Muscle of leg (tissue), 3 donors: ENCODE measurements at regions not wholly inside any gene's neighbourhood (a gene's known extent, or its start where the extent isn't known, plus 50 kb on each side); places are given as distances from the start of the nearest gene placed in this dataset.

Experiments
- DNase-seq: peaks from one replicate; pipeline ENCODE4 v3.0.0; 2013
- H3K27ac ChIP-seq: one replicate; pipeline ENCODE4 v1.5.1; 2013; ENCODE audit warnings: mild to moderate bottlenecking, low read length, control low read depth
- H3K27me3 ChIP-seq: one replicate; pipeline ENCODE4 v1.6.1; 2013; ENCODE audit warnings: low read length; ENCODE audit not compliant: control insufficient read depth, insufficient read depth
- H3K36me3 ChIP-seq: one replicate; pipeline ENCODE4 v1.6.1; 2013; ENCODE audit warnings: low read length; ENCODE audit not compliant: control insufficient read depth, insufficient read depth
- H3K4me1 ChIP-seq: one replicate; pipeline ENCODE4 v1.6.1; 2013; ENCODE audit warnings: low read length; ENCODE audit not compliant: control insufficient read depth, insufficient read depth
- H3K4me3 ChIP-seq: one replicate; pipeline ENCODE4 v1.5.1; 2013; ENCODE audit warnings: low read length, control low read depth
- H3K9me3 ChIP-seq: replicated peaks from 2 replicates; pipeline ENCODE4 v1.6.1; 2013; ENCODE audit warnings: low read depth, low read length; ENCODE audit not compliant: control insufficient read depth
- WGBS: methylation state at CpG from one replicate; pipeline ENCODE4 v1.1.5; 2013; ENCODE audit warnings: missing lambda C conversion rate; ENCODE audit not compliant: insufficient coverage; 5-methylcytosine and 5-hydroxymethylcytosine counted together

GRCh38 chr9:93900971-93901861 lies 53.9 kb downstream of the BARX1 start:
- Histone ChIP-seq H3K27ac (no peak overlapping the region), H3K9me3 (no peaks in the 10 kb centered on the region), H3K36me3 (no peaks in the 10 kb centered on the region), H3K27me3 (no peaks in the 10 kb centered on the region), H3K4me3 (no peak overlapping the region), H3K4me1 (no peaks in the 10 kb centered on the region)
- 79% methylated on average over 11 of the region's 13 CpGs for whole genome bisulfite sequencing
- no peak for DNase-seq

GRCh38 chr9:93900436-93900819 lies 54.7 kb downstream of the BARX1 start:
- H3K36me3 ChIP-seq = no peaks in the 10 kb centered on the region
- no peaks in the 10 kb centered on the region for H3K27me3 ChIP-seq
- no peaks in the 10 kb centered on the region for H3K9me3 ChIP-seq
- DNase-seq = no peak
- H3K4me3 ChIP-seq = no peak overlapping the region
- WGBS = 89% methylated on average over 4 of the region's 5 CpGs
- no peaks in the 10 kb centered on the region for H3K4me1 ChIP-seq
- no peak overlapping the region for H3K27ac ChIP-seq

- no peak for DNase-seq
- Histone ChIP-seq H3K9me3 (no peaks in the 10 kb centered on the region), H3K36me3 (no peaks in the 10 kb centered on the region), H3K4me3 (no peak overlapping the region), H3K27ac (no peak overlapping the region), H3K27me3 (no peaks in the 10 kb centered on the region), H3K4me1 (no peaks in the 10 kb centered on the region)
- 89% methylated on average over 8 of the region's 8 CpGs for WGBS
These were observed 55.3 kb downstream of the BARX1 start for GRCh38 chr9:93899609-93900435.

- no peaks in the 10 kb centered on the region for H3K4me1 ChIP-seq
- H3K36me3 ChIP-seq = no peaks in the 10 kb centered on the region
- H3K27me3 ChIP-seq = no peaks in the 10 kb centered on the region
- no peak overlapping the region for H3K4me3 ChIP-seq
- DNase-seq = no peak
- no peak overlapping the region for H3K27ac ChIP-seq
- H3K9me3 ChIP-seq = no peaks in the 10 kb centered on the region
- WGBS = 63% methylated on average over 13 of the region's 17 CpGs
These were observed 56.4 kb downstream of the BARX1 start for GRCh38 chr9:93898502-93899426.

- no peak for DNase-seq
- WGBS = no CpG with 5 or more reads among the region's 2 CpGs
- no peaks in the 10 kb centered on the region for H3K27me3 ChIP-seq
- H3K27ac ChIP-seq = no peak overlapping the region
- H3K4me3 ChIP-seq = no peak overlapping the region
- H3K36me3 ChIP-seq = no peaks in the 10 kb centered on the region
- no peaks in the 10 kb centered on the region for H3K4me1 ChIP-seq
- H3K9me3 ChIP-seq = no peaks in the 10 kb centered on the region
These were observed 57.1 kb downstream of the BARX1 start for GRCh38 chr9:93898026-93898425.

GRCh38 chr9:93897075-93897970 lies 57.8 kb downstream of the BARX1 start:
- DNase-seq = no peak
- Histone ChIP-seq H3K9me3 (no peaks in the 10 kb centered on the region), H3K4me3 (no peak overlapping the region), H3K36me3 (no peaks in the 10 kb centered on the region), H3K27me3 (no peaks in the 10 kb centered on the region), H3K4me1 (no peaks in the 10 kb centered on the region), H3K27ac (no peak overlapping the region)
- 95% methylated on average over 6 of the region's 8 CpGs for WGBS

GRCh38 chr9:93896496-93897033 lies 58.6 kb downstream of the BARX1 start:
- no peaks in the 10 kb centered on the region for H3K4me1 ChIP-seq
- WGBS = 83% methylated on average over 9 of the region's 9 CpGs
- DNase-seq = no peak
- H3K9me3 ChIP-seq = peaks cover 2% of the 10 kb centered on the region
- H3K27me3 ChIP-seq = no peaks in the 10 kb centered on the region
- no peak overlapping the region for H3K27ac ChIP-seq
- H3K36me3 ChIP-seq = no peaks in the 10 kb centered on the region
- H3K4me3 ChIP-seq = no peak overlapping the region

GRCh38 chr9:93896093-93896492 lies 59.1 kb downstream of the BARX1 start:
- H3K27me3 ChIP-seq = no peaks in the 10 kb centered on the region
- no peaks in the 10 kb centered on the region for H3K36me3 ChIP-seq
- WGBS = 91% methylated on average over 5 of the region's 6 CpGs
- H3K4me3 ChIP-seq = no peak overlapping the region
- no peak overlapping the region for H3K27ac ChIP-seq
- DNase-seq = no peak
- no peaks in the 10 kb centered on the region for H3K4me1 ChIP-seq
- H3K9me3 ChIP-seq = peaks cover 2% of the 10 kb centered on the region

GRCh38 chr9:93895535-93895934 lies 59.6 kb downstream of the BARX1 start:
- DNase-seq = no peak
- no peaks in the 10 kb centered on the region for H3K36me3 ChIP-seq
- H3K9me3 ChIP-seq = peaks cover 2% of the 10 kb centered on the region
- H3K4me3 ChIP-seq = no peak overlapping the region
- no peak overlapping the region for H3K27ac ChIP-seq
- 63% methylated on average over 1 of the region's 8 CpGs for WGBS
- H3K4me1 ChIP-seq = no peaks in the 10 kb centered on the region
- H3K27me3 ChIP-seq = no peaks in the 10 kb centered on the region
